SK-N-SH (cell line): ENCODE measurements at regions not wholly inside any gene's neighbourhood (a gene's known extent, or its start where the extent isn't known, plus 50 kb on each side); places are given as distances from the start of the nearest gene placed in this dataset.

Source experiments
- CTCF ChIA-PET: fragments of 300-600, 350-600 bp; formaldehyde crosslinking; extraction: SDS; loops from one replicate; lab custom pipeline; 2021; lab: Yijun Ruan, JAX
- POLR2A ChIA-PET: fragments of 350-600 bp; sonication (Branson Sonifier 250); formaldehyde crosslinking; extraction: SDS; loops from one replicate; lab custom pipeline; 2020; ENCODE audit warnings: antibody characterized with exemption, inconsistent platforms; lab: Yijun Ruan, JAX
- DNase-seq: peaks from one replicate; pipeline ENCODE4 v3.0.0; 2012
- H2AFZ ChIP-seq: fragments of 200-600 bp; sonication (generic); 2 replicates; pipeline ENCODE4 v1.8.1; 2016; ENCODE audit warnings: antibody characterized with exemption, mild to moderate bottlenecking, low read depth
- H3F3A ChIP-seq: fragments of 200-600 bp; sonication (generic); replicated peaks from 2 replicates; pipeline ENCODE3; 2016; ENCODE audit warnings: antibody characterized with exemption, mild to moderate bottlenecking; ENCODE audit not compliant: insufficient read depth
- H3K27ac ChIP-seq, 2 experiments: fragments of 200-500 bp in 1 of 2; fragments of 200-600 bp in 1 of 2; sonication (Bioruptor generic) in 1 of 2; sonication (generic), shearing (Covaris generic) in 1 of 2; 2 replicates each; pipeline versions ENCODE4 v1.5.1 to v1.6.1; 2014 to 2016; ENCODE audit warnings: low read depth in 2 of 2, inconsistent platforms in 1 of 2, low read length in 1 of 2, mild to moderate bottlenecking in 1 of 2, mixed read lengths in 1 of 2
- H3K27me3 ChIP-seq: fragments of 200-600 bp; sonication (generic), shearing (Covaris generic); 2 replicates; pipeline ENCODE4 v1.6.1; 2016; ENCODE audit warnings: mixed run types; ENCODE audit not compliant: insufficient read depth
- H3K36me3 ChIP-seq, 2 experiments: fragments of 200-500 bp in 1 of 2; fragments of 200-600 bp in 1 of 2; sonication (Bioruptor generic) in 1 of 2; sonication (generic) in 1 of 2; replicated peaks in 1 of 2; 2 replicates each; pipeline versions ENCODE3 to v1.5.1; 2014 to 2016; ENCODE audit warnings: low read length in 1 of 2, mild to moderate bottlenecking in 1 of 2; ENCODE audit not compliant: insufficient read depth in 2 of 2, control insufficient read depth in 1 of 2
- H3K4me1 ChIP-seq, 2 experiments: fragments of 200-500 bp in 1 of 2; fragments of 200-600 bp in 1 of 2; sonication (Bioruptor generic) in 1 of 2; sonication (generic), shearing (Covaris generic) in 1 of 2; 2 replicates each; pipeline versions ENCODE4 v1.5.1 to v1.6.1; 2014 to 2016; ENCODE audit warnings: low read depth in 1 of 2, low read length in 1 of 2, mixed run types in 1 of 2; ENCODE audit not compliant: insufficient read depth in 2 of 2, control insufficient read depth in 1 of 2
- H3K4me2 ChIP-seq: fragments of 200-600 bp; sonication (generic), shearing (Covaris generic); 2 replicates; pipeline ENCODE4 v1.6.1; 2017; ENCODE audit warnings: mixed run types
- H3K4me3 ChIP-seq, 2 experiments: fragments of 200-500 bp in 1 of 2; fragments of 200-600 bp in 1 of 2; sonication (Bioruptor generic) in 1 of 2; sonication (generic), shearing (Covaris generic) in 1 of 2; 2 replicates each; pipeline versions ENCODE4 v1.5.1 to v1.8.1; 2014 to 2016; ENCODE audit warnings: low read depth in 2 of 2, inconsistent platforms in 1 of 2, low read length in 1 of 2, mild to moderate bottlenecking in 1 of 2, mixed read lengths in 1 of 2, moderate library complexity in 1 of 2
- H3K79me2 ChIP-seq: fragments of 200-600 bp; sonication (generic); 2 replicates; pipeline ENCODE4 v1.8.1; 2017; ENCODE audit warnings: mild to moderate bottlenecking; ENCODE audit not compliant: insufficient read depth
- H3K9ac ChIP-seq: fragments of 200-600 bp; sonication (generic); 2 replicates; pipeline ENCODE4 v1.6.1; 2017; ENCODE audit warnings: mixed run types
- H3K9me2 ChIP-seq: fragments of 200-600 bp; sonication (generic); 2 replicates; pipeline ENCODE4 v1.6.1; 2017; ENCODE audit warnings: mixed run types
- H3K9me3 ChIP-seq: fragments of 200-600 bp; sonication (generic); 2 replicates; pipeline ENCODE4 v1.6.1; 2017; ENCODE audit warnings: mixed run types, mild to moderate bottlenecking, moderate library complexity
- H4K20me1 ChIP-seq: fragments of 200-600 bp; sonication (generic); 2 replicates; pipeline ENCODE4 v1.6.1; 2017; ENCODE audit warnings: mild to moderate bottlenecking, mixed run types; ENCODE audit not compliant: insufficient read depth
- ELF1 ChIP-seq: IDR thresholded peaks from 2 replicates; pipeline ENCODE4 v1.4.0; 2012
- EP300 ChIP-seq, 2 experiments: IDR thresholded peaks; 2 replicates each; pipeline versions ENCODE4 v1.4.0 to v1.6.1; 2012; ENCODE audit warnings: borderline replicate concordance in 1 of 2, low read depth in 1 of 2, low read length in 1 of 2
- FOSL2 ChIP-seq: IDR thresholded peaks from 2 replicates; pipeline ENCODE4 v1.4.0; 2012; ENCODE audit warnings: low read depth, mild to moderate bottlenecking, moderate library complexity, borderline replicate concordance
- FOXJ3 ChIP-seq: sonication (generic); formaldehyde crosslinking; IDR thresholded peaks from 2 replicates; pipeline ENCODE4 v1.5.1; 2020; ENCODE audit warnings: mild to moderate bottlenecking, missing genetic modification reagents
- GABPA ChIP-seq: IDR thresholded peaks from 2 replicates; pipeline ENCODE4 v1.4.0; 2012; ENCODE audit warnings: low read depth, mild to moderate bottlenecking
- MEF2A ChIP-seq: IDR thresholded peaks from 2 replicates; pipeline ENCODE4 v1.4.0; 2012; ENCODE audit warnings: low read depth, borderline replicate concordance
- MXI1 ChIP-seq: IDR thresholded peaks from 2 replicates; pipeline ENCODE4 v1.6.1; 2012; ENCODE audit warnings: mild to moderate bottlenecking, low read depth, low read length, improper control_type of control experiment
- NFIC ChIP-seq: IDR thresholded peaks from 2 replicates; pipeline ENCODE4 v1.4.0; 2012; ENCODE audit warnings: borderline replicate concordance
- NRF1 ChIP-seq: IDR thresholded peaks from 2 replicates; pipeline ENCODE4 v1.6.1; 2012; ENCODE audit warnings: low read depth, mild to moderate bottlenecking, low read length
- RAD21 ChIP-seq: IDR thresholded peaks from 2 replicates; pipeline ENCODE4 v1.6.1; 2012; ENCODE audit warnings: mild to moderate bottlenecking, low read length
- RCOR1 ChIP-seq: fragments of 150-350 bp; IDR thresholded peaks from 2 replicates; pipeline ENCODE4 v1.6.1; 2017; ENCODE audit warnings: antibody characterized with exemption, low read length
- SIN3A ChIP-seq: IDR thresholded peaks from 2 replicates; pipeline ENCODE4 v1.6.1; 2012; ENCODE audit warnings: low read depth, mild to moderate bottlenecking, low read length, moderate library complexity, borderline replicate concordance
- SMC3 ChIP-seq: IDR thresholded peaks from 2 replicates; pipeline ENCODE4 v1.6.1; 2012; ENCODE audit warnings: low read depth, low read length, improper control_type of control experiment
- TAF1 ChIP-seq: IDR thresholded peaks from 2 replicates; pipeline ENCODE4 v1.6.1; 2012; ENCODE audit warnings: low read depth, mild to moderate bottlenecking, low read length, moderate library complexity, borderline replicate concordance
- TCF12 ChIP-seq: IDR thresholded peaks from 2 replicates; pipeline ENCODE4 v1.4.0; 2012
- WGBS: methylation state at CpG from one replicate; pipeline ENCODE4 v1.1.6; 2017; ENCODE audit warnings: low lambda C conversion rate; 5-methylcytosine and 5-hydroxymethylcytosine counted together
- TF ChIP-seq, protein P1 (sequence below): IDR thresholded peaks from 2 replicates; pipeline ENCODE4 v1.6.1; 2012; ENCODE audit warnings: mild to moderate bottlenecking, low read depth, low read length, moderate library complexity
- TF ChIP-seq, protein P2 (sequence below): fragments of 150-350 bp; IDR thresholded peaks from 2 replicates; pipeline ENCODE4 v1.6.1; 2017; ENCODE audit warnings: antibody characterized with exemption, low read length, low read depth, borderline replicate concordance

DNA sequence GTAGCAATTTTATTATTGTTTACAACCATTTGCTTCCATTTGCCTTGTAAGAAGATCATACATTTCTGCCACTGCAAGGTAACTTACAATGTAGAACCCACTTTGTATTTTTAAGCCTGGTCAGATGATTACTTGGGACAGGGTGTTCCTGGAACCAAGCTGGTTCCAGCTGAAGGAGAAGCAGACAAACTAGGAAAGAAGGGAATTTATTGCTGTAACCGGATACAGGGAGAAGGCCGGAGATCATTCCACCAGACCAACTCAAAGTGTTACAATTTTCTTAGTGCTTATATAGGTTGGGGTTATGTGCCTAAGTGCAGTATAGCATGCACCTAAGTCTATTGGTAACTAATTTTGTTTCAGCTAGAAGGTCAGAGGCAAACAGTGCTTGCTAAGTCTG, 104.4 kb downstream of the MANEA start:
- no peak overlapping the region for H3K9ac ChIP-seq
- no peak for DNase-seq
- H3K79me2 ChIP-seq = no peaks in the 10 kb centered on the region
- no peak overlapping the region for H3K27ac ChIP-seq
- no peaks in the 10 kb centered on the region for H3K27me3 ChIP-seq
- no peaks in the 10 kb centered on the region for H3K9me2 ChIP-seq
- H3K4me1 ChIP-seq = no peaks in the 10 kb centered on the region; a peak in 1 of 4 replicates
- H3K36me3 ChIP-seq = no peaks in the 10 kb centered on the region
- no peak overlapping the region for H2AFZ ChIP-seq
- POLR2A ChIA-PET = no interaction called here
- CTCF ChIA-PET = no interaction called here
- H3K4me3 ChIP-seq = no peak overlapping the region
- no peaks in the 10 kb centered on the region for H3K9me3 ChIP-seq
- H3K4me2 ChIP-seq = no peak overlapping the region
- TF ChIP-seq MXI1 (no peak), ELF1 (no peak), RAD21 (no peak), RCOR1 (no peak), NFIC (no peak), GABPA (no peak), FOSL2 (no peak), NRF1 (no peak), EP300 (IDR thresholded peaks at IDR 0.05; ENCODE audit: borderline replicate concordance in 1 of 2, low read depth in 1 of 2, low read length in 1 of 2) (no peak), MEF2A (no peak)
- TF ChIP-seq, protein P1, sequence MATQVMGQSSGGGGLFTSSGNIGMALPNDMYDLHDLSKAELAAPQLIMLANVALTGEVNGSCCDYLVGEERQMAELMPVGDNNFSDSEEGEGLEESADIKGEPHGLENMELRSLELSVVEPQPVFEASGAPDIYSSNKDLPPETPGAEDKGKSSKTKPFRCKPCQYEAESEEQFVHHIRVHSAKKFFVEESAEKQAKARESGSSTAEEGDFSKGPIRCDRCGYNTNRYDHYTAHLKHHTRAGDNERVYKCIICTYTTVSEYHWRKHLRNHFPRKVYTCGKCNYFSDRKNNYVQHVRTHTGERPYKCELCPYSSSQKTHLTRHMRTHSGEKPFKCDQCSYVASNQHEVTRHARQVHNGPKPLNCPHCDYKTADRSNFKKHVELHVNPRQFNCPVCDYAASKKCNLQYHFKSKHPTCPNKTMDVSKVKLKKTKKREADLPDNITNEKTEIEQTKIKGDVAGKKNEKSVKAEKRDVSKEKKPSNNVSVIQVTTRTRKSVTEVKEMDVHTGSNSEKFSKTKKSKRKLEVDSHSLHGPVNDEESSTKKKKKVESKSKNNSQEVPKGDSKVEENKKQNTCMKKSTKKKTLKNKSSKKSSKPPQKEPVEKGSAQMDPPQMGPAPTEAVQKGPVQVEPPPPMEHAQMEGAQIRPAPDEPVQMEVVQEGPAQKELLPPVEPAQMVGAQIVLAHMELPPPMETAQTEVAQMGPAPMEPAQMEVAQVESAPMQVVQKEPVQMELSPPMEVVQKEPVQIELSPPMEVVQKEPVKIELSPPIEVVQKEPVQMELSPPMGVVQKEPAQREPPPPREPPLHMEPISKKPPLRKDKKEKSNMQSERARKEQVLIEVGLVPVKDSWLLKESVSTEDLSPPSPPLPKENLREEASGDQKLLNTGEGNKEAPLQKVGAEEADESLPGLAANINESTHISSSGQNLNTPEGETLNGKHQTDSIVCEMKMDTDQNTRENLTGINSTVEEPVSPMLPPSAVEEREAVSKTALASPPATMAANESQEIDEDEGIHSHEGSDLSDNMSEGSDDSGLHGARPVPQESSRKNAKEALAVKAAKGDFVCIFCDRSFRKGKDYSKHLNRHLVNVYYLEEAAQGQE = no peak
- TF ChIP-seq, all 33 proteins: peak for 0
- WGBS = 68% methylated on average over 2 of the region's 2 CpGs
- Histone ChIP-seq H3F3A (no peaks in the 10 kb centered on the region), H4K20me1 (no peaks in the 10 kb centered on the region)

DNA sequence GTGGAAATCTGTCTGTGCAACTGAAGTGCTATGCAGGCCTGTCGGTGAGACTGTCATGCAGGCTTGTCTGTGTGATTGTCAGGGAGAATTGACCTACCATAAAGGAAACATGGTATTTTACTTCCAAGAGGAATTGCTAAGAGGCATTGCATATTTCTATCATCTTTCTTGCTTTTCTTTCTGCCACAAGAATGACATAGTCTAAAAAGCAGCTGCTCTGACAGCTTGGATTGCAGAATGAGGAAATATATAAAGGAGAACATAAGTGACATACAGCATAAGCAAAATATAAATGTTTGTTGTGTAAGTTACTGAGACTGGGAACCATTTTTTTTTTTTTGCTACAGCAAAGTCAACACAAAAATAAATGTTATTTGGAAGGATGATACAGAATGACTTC, 105.1 kb downstream of the MANEA start:
- no peaks in the 10 kb centered on the region for H3K9me3 ChIP-seq
- CTCF ChIA-PET = no interaction called here

More for the DNA sequence above, 105.1 kb downstream of the MANEA start:
- H3K4me1 ChIP-seq = no peaks in the 10 kb centered on the region; a peak in 1 of 4 replicates
- no peak for TF ChIP-seq FOXJ3
- TF ChIP-seq SMC3 = no peak
- TF ChIP-seq TAF1 = no peak
- TF ChIP-seq MEF2A = no peak
- TF ChIP-seq SIN3A = no peak
- TF ChIP-seq, protein P2, sequence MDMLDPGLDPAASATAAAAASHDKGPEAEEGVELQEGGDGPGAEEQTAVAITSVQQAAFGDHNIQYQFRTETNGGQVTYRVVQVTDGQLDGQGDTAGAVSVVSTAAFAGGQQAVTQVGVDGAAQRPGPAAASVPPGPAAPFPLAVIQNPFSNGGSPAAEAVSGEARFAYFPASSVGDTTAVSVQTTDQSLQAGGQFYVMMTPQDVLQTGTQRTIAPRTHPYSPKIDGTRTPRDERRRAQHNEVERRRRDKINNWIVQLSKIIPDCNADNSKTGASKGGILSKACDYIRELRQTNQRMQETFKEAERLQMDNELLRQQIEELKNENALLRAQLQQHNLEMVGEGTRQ = no peak
- no peak for TF ChIP-seq TCF12
- TF ChIP-seq NRF1 = no peak
- TF ChIP-seq, all 33 proteins: peak for 0
- H3K27ac ChIP-seq = no peak overlapping the region
- DNase-seq = no peak
- H3K36me3 ChIP-seq = no peaks in the 10 kb centered on the region
- no peaks in the 10 kb centered on the region for H3K79me2 ChIP-seq
- no peaks in the 10 kb centered on the region for H4K20me1 ChIP-seq
- no peaks in the 10 kb centered on the region for H3F3A ChIP-seq
- no peaks in the 10 kb centered on the region for H3K9me2 ChIP-seq
- WGBS = 65% methylated on average over 1 of the region's 1 CpG
- H2AFZ ChIP-seq = no peak overlapping the region
- no peak overlapping the region for H3K9ac ChIP-seq
- no peak overlapping the region for H3K4me2 ChIP-seq
- no peak overlapping the region for H3K4me3 ChIP-seq
- no peaks in the 10 kb centered on the region for H3K27me3 ChIP-seq
- POLR2A ChIA-PET = no interaction called here
